ENCODE measurements at regions not wholly inside any gene's neighbourhood (a gene's known extent, or its start where the extent isn't known, plus 50 kb on each side); places are given as distances from the start of the nearest gene placed in this dataset.
"Not testable (repeated sequence)": the region's sequence is repeated elsewhere in the genome, so short reads cannot be mapped to it uniquely, and the experiment has no call there.

DNA sequence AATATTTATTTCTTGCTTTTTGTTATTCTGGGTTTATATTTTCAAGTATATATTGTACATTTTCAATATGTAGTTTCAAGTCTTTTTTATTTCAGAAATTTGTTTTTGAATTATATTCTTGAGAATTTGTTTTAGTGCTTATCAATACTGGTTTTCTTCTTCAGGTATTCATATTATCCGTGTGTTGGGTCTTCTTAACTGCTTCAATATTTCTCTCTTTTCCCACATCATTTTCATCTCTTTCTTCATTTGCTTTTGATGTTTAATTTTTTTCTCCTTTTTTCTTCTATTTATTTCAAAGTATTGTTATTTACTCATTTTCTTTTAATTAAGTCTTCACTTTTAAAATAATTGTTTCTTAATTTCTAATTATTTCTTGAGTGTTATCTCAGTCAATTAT, 367.8 kb downstream of the GPAT3 start:
- DNase-seq, result not testable (repeated sequence)

DNA sequence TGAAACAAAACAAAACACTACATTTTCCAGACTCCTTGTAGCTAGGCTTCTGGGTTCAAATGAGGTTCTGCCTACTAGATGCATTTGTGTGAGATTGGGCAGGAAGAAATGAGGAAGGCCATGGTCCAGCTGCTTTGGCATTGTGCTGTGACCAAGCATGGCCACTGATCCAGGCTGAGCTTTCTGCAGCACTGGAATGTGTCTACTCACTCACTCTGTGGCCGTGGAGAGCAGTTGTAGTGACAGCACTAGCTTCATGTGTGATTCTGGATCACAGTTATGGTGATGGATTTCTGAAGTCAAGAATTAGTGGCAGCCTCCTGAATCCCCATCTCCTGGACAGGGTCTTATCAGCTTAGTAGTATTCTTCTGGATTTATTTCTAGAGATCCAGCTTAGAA, 358.9 kb downstream of the GPAT3 start:
- DNase-seq, result no peak

DNA sequence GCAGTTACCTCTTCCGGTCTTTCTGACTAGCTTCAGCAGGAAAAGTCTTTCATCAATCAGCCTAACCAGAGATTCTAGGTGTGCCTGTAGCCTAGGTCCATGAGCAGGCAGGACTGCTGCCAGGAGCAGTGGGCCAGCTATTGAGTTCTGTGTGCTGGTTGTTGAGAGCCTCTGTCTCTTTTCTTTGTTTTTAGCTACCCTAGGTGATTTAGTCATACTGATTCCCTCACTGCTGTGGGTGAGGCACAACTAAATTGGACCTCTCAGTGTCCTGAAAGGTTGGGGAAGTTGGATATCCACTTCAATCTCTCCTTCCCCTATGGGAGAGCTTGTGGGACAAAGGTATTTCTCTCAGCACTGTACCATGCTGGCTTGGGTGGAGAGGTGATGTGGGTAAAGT, 354.9 kb downstream of the GPAT3 start:
- no peak for DNase-seq

DNA sequence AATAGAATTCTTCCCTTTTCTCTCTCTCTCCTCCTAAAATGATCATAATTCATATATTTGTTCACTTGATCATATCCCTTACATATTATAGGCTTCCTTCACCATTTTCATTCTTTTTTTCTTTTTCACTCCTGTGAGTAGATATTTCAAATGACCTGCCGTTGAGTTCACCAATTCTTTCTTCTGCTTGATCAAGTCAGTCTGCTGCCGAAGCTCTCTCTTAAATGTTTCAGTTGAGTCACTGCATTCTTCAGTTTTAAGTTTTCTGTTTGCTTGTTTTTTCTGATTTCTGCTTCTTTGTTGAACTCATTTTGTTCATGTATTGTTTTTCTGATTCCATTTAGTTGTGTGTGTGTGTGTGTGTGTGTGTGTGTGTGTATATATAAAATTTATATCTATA, 354.3 kb downstream of the GPAT3 start:
- DNase-seq, result no peak

DNA sequence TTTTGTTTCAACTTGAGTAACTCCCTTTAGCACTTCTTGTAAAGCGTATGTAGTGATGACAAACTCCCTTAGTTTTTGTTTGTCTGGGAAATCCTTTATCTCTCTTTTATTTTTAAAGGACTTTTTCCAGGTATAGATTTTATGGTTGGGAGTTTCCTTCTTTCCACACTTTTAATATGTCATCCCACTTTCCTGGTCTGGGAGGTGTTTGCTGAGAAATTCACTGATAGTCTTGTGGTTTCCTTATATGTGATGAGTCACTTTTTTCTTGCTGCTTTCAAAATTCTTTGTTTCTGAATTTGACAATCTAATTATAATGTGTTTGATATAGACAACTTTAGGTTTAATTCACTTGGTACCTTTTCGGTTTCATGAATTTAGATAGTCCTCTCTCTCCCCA, 353.9 kb downstream of the GPAT3 start:
- DNase-seq, result no peak

DNA sequence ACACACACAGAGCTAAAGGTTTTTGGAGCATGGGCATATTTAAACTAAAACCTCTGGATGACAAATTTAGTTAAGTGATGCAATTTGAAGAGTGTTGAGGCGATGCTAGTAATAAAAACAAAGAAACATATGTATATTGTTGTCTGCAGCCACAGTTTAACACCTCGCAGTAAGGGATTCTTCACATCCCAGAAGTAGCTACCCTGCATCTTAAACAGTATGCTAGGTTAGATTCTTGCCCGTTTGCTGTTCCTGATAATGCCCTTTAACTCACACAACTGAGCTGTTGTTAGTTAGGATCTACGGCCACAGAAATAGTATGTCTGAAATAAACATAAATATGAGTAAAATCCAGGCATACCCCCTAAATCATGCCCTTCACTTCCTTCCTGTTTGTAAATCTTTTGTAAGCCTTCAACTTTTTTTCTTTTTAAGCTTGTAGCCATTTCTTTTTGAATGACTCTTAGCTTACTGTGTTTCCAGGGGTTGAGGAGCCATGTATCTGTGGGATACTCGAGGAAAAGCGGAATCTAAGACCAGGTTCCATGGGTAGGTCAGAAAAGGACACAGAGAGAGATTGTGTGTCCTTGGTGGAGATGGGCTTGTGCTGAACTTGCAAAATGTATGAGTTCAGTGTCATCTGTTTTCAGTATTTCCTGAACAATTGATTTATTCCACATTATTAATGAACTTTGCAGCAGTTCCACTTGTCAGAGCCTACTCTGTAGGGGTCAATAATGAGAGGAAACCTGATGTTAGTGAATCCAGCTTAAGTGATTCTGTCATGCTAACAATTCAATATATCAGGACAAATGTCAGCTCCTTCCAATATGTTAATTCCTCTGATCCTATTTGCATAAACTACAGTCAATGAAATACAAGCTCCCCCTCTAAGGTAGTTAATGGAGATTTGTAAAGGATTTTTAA, 349.6 kb downstream of the GPAT3 start:
- DNase-seq, result no peak

DNA sequence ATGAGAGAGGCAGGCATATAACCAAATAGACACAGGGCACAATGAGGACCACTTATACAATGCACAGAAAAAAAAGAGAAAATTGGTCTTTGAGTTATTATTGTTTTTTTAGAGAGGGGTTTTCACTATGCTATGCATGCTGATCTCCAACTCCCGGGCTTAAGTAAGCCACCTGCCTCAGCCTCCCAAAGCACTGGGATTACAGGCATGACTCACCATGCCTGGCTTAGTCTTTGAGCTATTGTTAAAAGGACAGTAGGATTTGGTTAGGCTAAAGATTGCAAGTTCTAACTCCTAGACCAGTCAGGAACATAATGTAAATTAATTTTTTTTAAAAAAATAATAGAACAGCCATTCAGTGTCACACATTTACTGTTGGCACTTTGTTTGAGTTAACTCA, 340.1 kb downstream of the GPAT3 start:
- DNase-seq, result no peak

DNA sequence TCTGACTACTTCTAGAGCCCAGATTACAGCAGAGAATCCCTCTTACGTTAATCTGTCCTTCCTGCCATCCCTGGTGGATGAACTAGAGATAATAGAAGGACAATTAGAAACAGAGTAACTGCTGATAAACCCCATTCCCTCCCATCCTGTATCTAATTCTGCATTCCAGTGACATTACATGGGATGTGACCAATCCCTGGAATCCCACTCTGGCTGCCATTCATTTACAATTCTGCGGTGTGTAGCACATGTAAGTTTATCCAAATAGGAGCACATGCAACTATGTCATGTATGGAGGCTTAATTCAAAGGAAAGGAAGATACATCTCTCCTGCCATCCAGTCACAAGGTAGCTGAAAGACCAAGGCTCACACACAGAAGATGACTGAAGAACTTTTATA, 339.5 kb downstream of the GPAT3 start:
- no peak for DNase-seq

DNA sequence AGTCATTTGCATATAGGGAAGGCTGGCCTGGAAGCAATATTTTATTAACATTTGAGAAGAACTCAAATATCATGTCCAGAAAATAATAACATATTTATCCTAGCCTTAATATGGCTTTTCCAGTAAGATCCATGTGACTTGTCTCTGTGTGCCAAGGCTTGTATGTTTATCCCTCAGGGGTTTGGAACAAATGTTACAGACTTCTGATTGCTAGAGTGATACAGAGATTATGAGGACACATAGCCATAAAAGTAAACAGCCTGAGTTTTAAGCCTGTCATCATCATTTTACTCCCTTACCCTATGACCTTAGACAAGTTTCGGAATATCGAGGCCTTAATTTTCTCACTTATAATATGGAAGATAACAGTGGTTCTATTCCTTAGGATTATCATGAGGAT, 338.1 kb downstream of the GPAT3 start:
- no peak for DNase-seq

DNA sequence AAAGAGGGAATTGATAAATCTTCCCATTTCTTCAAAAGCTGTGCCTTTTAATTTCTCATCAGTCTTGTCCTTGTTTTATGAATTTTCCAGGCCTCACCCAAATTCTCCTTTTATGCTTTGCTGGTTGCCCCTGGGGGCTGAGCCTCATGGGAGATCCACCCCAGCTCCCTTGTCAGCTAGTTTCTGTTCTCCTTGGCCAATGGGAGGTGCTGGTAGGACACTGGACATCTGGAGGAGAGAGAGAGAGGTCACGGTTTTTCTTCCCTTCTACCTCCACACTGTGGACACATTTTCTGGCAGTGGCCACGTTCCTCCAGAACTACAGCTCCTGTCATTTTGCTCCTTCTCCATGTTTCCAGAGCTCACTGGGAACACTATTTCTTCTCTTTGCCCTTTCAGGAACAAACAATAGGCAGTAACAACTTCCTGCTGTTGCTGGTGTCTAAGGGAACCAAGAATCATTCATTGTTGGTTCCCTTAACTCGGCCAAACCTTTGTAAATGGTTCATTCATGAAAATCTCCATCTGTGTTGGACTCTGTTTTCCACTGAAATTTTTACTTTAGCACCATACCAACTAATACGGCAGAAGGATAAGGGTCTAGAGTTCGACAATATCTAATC, 334.5 kb downstream of the GPAT3 start:
- no peak for DNase-seq

DNA sequence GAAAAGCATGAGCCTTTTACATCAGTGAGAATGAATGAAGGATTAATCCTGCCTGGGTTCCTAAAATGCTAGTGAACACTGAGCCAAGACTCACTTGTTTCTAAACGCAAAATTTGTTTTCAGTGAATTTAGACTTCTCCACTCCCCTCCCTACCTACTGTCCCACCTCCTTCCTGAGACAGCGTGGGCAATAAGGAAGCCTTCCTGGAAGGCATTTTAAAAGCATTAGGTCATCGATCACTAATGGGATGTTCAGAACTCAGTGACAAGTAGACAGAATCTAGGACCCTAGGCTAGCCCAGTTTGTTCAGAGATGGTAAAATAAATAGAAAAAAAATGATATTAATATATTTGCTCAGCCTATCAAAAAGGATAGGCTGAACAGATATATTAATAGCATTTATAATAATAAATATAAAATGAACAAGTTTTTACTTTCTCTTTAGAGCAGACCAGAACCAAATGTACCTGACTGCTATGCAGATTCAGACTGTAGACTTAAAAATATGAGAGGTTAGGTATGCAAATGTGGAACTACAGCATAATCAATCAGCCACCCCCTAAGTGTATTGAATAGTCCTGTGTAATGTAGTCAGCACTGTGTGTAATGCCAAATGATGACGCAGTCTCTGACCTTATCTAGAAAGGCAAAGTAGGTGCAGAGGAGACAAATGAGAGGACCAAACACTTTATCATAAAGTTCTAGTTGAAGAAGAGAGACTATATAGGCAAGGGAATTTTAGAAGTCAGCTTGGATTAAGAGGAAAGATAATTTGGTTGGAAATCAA, 331.1 kb downstream of the GPAT3 start:
- no peak for DNase-seq

DNA sequence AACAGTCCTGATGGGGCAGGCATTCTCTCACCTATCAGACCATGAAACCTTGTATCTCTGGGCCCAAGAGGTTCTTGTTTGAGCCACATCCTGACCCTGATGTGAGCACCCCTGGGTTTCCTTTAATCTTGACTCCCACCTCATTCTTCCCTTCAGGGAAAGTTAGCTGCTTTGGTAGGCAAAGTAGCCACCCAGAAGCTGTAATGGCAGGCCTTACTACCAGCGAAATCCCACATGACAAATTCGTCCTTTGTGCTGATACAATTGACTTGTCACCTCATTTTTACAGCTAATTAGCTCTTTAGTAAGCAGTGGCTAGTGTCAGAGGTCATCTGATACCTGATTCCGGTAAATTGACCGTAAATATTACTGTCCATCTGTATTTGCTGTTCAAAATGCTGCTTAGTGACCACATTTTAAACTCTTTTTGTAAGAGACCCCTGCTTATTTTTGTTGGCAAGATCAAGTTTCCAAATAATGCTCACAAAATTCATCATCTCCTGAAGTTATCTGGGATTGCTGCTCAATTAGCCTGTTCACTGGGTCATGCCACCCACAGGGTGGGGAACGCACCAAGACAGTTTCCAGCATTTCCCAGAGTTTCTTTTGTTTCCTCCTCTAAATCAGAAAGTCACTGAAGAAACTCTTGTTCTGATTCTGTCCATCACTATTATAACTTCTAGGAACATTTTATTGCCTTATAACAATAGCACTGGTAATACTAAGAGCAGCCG, 329.7 kb downstream of the GPAT3 start:
- DNase-seq, result no peak

DNA sequence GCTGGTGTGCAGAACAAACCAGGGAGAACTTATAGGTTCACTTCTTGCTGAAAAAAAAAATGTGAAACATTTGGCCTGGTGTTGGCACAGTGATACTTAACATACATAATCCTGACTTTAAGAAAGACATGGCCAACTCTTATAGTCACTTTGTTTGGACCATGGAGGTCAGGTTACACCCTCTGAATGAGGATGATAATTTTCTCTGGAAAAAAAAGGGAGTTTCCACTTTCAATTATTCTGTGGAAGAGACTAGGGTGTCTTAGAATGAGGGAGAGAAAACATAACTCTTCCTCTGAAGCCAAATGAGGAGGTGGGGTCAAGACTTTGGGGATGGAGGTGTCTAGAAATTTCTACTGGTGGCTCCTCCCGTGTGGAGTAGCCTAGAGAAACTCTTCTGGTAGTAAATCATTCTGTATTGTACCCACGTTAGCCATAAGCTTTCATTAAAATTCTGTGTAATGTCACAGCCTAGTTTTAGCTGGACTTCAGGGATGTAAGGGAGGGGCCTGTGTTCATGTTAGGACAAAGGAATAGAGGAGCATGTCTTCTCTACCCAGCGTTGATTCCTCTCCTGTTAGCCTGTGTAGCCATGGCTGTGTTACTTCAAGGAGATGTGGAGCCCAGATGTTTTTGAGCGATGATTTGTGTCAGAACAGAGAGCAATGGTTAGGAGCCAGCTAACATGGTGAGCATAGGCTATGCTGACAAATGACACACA, 328.3 kb downstream of the GPAT3 start:
- DNase-seq, result no peak

DNA sequence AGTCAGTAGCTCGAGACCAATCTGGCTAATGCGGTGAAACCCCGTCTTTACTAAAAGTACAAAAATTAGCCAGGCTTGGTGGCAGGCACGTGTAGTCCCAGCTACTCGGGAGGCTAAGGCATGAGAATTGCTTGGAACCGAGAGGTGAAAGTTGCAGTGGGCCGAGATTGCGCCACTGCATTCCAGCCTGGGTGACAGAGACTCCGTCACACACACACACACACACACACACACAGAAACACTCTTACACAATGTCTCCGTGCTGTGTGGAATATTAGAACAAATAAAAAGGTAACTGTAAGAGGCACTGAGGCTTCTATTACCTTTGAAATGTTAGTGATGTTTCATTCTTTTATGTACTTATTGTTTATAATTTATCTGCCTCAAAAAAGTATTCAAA, 326.6 kb downstream of the GPAT3 start:
- no peak for DNase-seq

DNA sequence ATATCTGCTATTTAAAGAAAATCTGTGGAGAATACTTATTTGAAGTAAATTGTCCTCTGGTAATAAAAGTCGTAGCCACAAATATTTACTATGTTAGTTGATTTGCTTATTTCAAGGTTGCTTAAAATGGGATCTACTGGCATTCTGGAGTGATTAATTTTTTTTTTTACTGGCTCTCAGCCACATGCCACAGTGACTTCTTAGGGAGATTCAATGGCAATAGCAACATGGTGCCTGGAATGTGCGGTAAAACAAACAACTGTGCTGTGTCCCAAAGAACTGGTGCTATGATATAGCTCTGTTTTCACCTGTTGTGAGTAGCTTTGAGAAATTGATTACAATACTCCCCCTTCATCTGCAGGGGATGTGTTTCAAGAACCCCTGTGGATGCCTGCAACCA, 324.3 kb downstream of the GPAT3 start:
- DNase-seq, result no peak

DNA sequence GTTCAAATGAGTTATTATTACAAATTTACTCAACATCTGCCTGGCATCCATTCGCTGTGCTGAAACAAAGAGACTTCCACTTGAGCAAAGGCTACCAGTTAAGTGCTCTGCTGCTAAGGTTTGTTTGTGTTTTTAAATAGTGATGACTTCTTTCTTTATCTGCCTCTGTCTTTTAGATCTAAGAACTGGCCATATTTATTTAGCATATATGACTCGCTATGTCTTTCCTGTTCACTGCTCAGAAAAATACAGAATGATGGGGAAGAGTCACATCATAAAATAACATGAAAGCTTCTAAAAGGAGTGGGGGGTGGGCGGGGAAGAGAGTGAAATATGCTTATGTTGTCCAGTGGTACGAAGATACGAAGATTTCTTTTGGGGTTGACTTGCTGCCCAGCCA, 322.2 kb downstream of the GPAT3 start:
- DNase-seq, result no peak

DNA sequence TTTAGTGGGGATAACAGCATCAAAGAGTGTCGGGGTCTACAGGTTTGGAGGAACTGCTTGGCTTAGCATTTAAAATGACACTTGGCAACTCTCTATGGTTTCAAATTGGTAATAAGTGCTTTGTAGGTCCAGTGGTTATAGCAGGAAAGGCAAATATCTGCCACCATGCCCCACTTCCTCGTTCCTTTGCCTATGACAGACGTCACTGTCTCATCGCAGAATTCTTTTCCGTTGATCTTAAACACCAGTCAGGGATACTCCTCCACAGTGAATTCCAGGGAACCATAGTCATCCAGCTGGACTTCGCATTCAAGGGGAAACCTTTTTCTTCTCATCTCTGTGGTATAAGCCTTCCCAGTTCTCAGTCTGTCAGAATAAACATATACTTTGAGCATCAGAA, 319.1 kb downstream of the GPAT3 start:
- no peak for DNase-seq

DNA sequence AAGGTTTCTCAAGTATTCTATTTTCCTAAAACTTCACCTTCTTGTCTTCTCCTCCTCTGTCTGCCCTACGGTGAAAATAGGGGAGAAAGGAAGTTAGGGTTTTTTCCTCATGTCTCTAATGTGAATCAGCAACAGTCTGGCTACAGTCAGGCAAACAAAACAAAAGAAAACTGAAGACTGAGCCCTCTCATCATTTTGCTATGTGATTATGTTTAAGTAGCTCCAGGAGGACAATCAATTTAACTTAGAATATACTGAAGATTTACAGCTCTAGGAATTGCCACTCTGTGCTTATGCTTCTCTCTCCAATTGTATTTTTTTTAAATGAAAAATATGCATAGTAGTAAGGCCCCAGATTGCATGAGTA, 316.2 kb downstream of the GPAT3 start:
- no peak for DNase-seq

DNA sequence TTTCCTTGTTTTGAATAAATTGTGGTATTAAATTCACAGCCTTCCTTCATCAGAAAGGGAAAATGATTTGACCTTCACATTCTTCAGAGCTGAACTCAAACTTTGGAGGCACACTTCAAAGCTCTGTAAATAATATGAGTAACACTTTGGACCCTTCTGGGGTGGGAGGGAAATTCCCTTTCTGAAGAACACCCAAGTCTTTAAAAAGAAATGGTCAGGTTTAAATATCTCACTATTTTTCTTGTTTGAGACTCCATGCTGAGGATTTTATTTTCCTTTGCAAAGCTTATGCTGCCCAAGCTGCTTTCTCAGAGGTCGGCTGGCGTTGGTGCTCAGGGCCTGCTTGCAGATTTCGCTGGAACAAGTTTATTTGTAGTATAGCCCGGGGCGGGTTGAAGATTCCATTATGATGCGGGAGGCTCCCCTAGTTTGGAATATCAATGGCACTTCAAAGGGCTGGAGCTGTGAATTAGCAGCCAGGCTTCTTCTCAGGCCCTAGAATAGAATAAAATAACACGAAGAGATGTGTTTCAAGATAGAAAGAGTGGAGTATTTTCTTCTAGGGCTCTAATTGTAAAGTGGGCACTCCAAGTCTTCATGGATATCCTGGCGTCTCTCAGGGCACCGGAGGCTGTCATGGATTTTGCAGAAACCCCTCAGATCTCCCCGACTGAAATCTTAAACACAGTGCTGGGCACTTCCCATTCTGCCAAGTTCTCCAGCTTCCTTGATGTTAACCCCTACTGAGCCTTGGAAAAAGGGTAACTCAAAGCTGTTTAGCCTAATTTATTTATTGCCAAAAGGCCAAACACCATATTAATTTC, 315.6 kb downstream of the GPAT3 start:
- DNase-seq, result no peak

DNA sequence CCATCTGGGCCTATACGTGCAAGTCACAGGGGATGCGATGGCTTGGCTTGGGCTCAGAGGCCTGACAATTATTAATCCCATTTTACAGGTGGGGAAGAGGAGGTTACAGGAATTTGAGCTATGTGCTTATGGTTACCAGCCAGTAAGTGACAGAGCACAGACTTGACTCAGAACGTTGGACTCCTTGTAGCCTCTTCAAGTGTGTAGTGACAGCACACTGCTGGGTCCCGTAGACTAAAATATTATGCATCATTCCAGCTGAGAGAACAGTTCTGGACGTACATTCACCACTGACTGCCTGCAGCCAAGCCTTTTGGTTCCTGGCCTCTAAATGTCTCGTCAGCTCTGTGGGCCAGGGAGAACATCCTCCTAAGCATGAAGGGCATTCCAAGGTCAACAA, 314.5 kb downstream of the GPAT3 start:
- no peak for DNase-seq

DNA sequence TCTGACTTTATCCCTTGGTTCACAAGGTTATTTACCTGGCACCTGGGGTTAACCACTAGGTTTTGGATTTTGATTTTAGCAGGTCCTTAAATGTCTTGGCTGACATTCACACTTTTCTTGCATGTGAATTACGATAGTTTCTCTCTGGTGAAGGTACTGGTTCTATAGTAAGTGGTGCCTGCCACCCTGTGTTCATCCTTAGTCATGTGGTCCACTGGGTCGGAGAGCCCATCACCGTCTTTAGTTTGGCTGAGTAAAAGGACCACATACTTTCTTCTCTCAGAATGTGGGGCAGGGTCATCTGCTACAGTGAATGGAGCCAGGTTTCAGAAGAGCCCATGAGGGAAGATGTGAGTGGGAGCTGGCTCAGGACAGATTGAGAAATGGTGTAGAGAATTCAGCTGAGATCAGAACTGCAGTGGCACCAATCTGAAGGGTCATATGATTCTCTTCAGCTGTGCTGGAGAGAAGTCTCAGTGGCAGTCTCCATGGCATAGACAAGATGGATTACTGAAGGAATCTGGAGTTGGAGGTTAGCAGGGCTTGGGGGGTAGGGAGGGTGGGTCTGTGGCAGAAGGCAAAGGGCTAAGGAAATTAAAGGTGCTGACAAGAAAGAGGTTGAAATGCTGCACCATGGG, 310.4 kb downstream of the GPAT3 start:
- DNase-seq, result no peak
